ENCODE measurements at regions not wholly inside any gene's neighbourhood (a gene's known extent, or its start where the extent isn't known, plus 50 kb on each side); places are given as distances from the start of the nearest gene placed in this dataset.

- CTCF ChIA-PET: no interaction called here
- TF ChIP-seq, protein P1, sequence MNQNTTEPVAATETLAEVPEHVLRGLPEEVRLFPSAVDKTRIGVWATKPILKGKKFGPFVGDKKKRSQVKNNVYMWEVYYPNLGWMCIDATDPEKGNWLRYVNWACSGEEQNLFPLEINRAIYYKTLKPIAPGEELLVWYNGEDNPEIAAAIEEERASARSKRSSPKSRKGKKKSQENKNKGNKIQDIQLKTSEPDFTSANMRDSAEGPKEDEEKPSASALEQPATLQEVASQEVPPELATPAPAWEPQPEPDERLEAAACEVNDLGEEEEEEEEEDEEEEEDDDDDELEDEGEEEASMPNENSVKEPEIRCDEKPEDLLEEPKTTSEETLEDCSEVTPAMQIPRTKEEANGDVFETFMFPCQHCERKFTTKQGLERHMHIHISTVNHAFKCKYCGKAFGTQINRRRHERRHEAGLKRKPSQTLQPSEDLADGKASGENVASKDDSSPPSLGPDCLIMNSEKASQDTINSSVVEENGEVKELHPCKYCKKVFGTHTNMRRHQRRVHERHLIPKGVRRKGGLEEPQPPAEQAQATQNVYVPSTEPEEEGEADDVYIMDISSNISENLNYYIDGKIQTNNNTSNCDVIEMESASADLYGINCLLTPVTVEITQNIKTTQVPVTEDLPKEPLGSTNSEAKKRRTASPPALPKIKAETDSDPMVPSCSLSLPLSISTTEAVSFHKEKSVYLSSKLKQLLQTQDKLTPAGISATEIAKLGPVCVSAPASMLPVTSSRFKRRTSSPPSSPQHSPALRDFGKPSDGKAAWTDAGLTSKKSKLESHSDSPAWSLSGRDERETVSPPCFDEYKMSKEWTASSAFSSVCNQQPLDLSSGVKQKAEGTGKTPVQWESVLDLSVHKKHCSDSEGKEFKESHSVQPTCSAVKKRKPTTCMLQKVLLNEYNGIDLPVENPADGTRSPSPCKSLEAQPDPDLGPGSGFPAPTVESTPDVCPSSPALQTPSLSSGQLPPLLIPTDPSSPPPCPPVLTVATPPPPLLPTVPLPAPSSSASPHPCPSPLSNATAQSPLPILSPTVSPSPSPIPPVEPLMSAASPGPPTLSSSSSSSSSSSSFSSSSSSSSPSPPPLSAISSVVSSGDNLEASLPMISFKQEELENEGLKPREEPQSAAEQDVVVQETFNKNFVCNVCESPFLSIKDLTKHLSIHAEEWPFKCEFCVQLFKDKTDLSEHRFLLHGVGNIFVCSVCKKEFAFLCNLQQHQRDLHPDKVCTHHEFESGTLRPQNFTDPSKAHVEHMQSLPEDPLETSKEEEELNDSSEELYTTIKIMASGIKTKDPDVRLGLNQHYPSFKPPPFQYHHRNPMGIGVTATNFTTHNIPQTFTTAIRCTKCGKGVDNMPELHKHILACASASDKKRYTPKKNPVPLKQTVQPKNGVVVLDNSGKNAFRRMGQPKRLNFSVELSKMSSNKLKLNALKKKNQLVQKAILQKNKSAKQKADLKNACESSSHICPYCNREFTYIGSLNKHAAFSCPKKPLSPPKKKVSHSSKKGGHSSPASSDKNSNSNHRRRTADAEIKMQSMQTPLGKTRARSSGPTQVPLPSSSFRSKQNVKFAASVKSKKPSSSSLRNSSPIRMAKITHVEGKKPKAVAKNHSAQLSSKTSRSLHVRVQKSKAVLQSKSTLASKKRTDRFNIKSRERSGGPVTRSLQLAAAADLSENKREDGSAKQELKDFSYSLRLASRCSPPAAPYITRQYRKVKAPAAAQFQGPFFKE (tag by site-specific recombination; IDR thresholded peaks at IDR 0.05; ENCODE audit: borderline replicate concordance): no peak
- TF ChIP-seq ZNF202 (tag by site-specific recombination; IDR thresholded peaks at IDR 0.05; ENCODE audit: borderline replicate concordance): no peak
- no peak for TF ChIP-seq ZNF280D (tag by site-specific recombination; IDR thresholded peaks at IDR 0.05)
- no peak for TF ChIP-seq ELK4 (IDR thresholded peaks at IDR 0.05; ENCODE audit: borderline replicate concordance, low read depth, low read length)
- POLR2A ChIA-PET: no interaction called here
These were observed 283.3 kb upstream of the ROBO2 start for GRCh38 chr3:76756577-76756976.

DNA sequence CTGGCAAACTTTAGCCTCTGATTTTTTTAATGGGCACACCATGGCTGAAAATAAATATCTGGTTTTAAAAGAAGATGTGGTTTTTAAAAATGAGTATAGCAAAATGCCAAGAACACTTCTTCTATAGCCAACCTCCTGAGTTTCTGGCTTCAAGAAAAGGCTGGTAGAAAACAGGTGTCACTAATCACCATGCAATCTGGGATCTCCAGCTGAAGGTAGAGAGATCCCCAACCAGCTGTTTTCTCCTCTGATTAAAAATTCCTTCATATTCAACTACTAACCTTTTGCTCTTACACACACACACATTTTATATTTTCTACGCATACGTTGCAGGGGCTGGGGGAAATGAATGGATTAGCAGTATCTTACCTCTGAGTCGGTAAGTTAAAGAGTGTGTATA, 279.6 kb upstream of the ROBO2 start:
- H3K27ac ChIP-seq (ENCODE audit: extremely low read depth, low read depth, low read length): no peak overlapping the region
- H3K4me3 ChIP-seq (ENCODE audit: low read depth, low read length): no peak overlapping the region
- no peaks in the 10 kb centered on the region for H3K4me1 ChIP-seq (ENCODE audit: control insufficient read depth, insufficient read depth, low read length)
- ChIA-PET POLR2A (no interaction called here), CTCF (no interaction called here)
- H3K36me3 ChIP-seq (ENCODE audit: control insufficient read depth in 2 of 2, insufficient read depth in 1 of 2, low read length in 2 of 2): no peaks in the 10 kb centered on the region
- no peaks in the 10 kb centered on the region for H3K9me3 ChIP-seq (ENCODE audit: control insufficient read depth, insufficient read depth, low read depth, low read length)
- TF ChIP-seq ZNF214 (tag by site-specific recombination; IDR thresholded peaks at IDR 0.05; ENCODE audit: borderline replicate concordance): no peak
- no peak for TF ChIP-seq ZBTB21 (tag by site-specific recombination; IDR thresholded peaks at IDR 0.05)
- TF ChIP-seq ZNF292 (tag by site-specific recombination; IDR thresholded peaks at IDR 0.05; ENCODE audit: borderline replicate concordance, low read depth): no peak
- no peak for TF ChIP-seq ZFP69B (tag by site-specific recombination; IDR thresholded peaks at IDR 0.05)
- TF ChIP-seq ZNF394 (tag by site-specific recombination; IDR thresholded peaks at IDR 0.05; ENCODE audit: borderline replicate concordance): no peak
- no peak for TF ChIP-seq BCL6B (tag by site-specific recombination; IDR thresholded peaks at IDR 0.05)
- no peak for TF ChIP-seq ELK4 (IDR thresholded peaks at IDR 0.05; ENCODE audit: borderline replicate concordance, low read depth, low read length)
- TF ChIP-seq ZNF114 (tag by site-specific recombination; IDR thresholded peaks at IDR 0.05): no peak
- TF ChIP-seq ZNF211 (tag by site-specific recombination; IDR thresholded peaks at IDR 0.05; ENCODE audit: low read depth): no peak
- no peak for TF ChIP-seq TSHZ1 (tag by site-specific recombination; IDR thresholded peaks at IDR 0.05; ENCODE audit: borderline replicate concordance)
- TF ChIP-seq SP2 (tag by site-specific recombination; IDR thresholded peaks at IDR 0.05): no peak
- TF ChIP-seq ZFP41 (tag by site-specific recombination; IDR thresholded peaks at IDR 0.05; ENCODE audit: borderline replicate concordance): no peak
- no peak for TF ChIP-seq ZNF19 (tag by site-specific recombination; IDR thresholded peaks at IDR 0.05; ENCODE audit: low read depth)

More at GRCh38 chr3:76756577-76756976, 283.3 kb upstream of the ROBO2 start:
- Histone ChIP-seq H3K27ac (ENCODE audit: extremely low read depth, low read depth, low read length) (no peak overlapping the region), H3K9me3 (ENCODE audit: control insufficient read depth, insufficient read depth, low read depth, low read length) (no peaks in the 10 kb centered on the region), H3K36me3 (ENCODE audit: control insufficient read depth in 2 of 2, insufficient read depth in 1 of 2, low read length in 2 of 2) (no peaks in the 10 kb centered on the region), H3K4me1 (ENCODE audit: control insufficient read depth, insufficient read depth, low read length) (no peaks in the 10 kb centered on the region), H3K4me3 (ENCODE audit: low read depth, low read length) (no peak overlapping the region)
